Suprapubic skin (tissue), 4 donors: ENCODE measurements at regions not wholly inside any gene's neighbourhood (a gene's known extent, or its start where the extent isn't known, plus 50 kb on each side); places are given as distances from the start of the nearest gene placed in this dataset.

Experiments used
- DNase-seq, 2 donors: peaks; one replicate each; pipeline ENCODE4 v3.0.0-alpha.2; 2019; ENCODE audit warnings: low spot score in 2 of 2
- H3K27ac ChIP-seq: fragments of 200-600 bp; sonication (generic); one replicate; pipeline ENCODE4 v1.5.1; 2019
- H3K27me3 ChIP-seq: fragments of 200-600 bp; sonication (generic); one replicate; pipeline ENCODE4 v1.5.1; 2019
- H3K36me3 ChIP-seq: fragments of 200-600 bp; sonication (generic); one replicate; pipeline ENCODE4 v1.5.1; 2019
- H3K4me1 ChIP-seq: fragments of 200-600 bp; sonication (generic); one replicate; pipeline ENCODE4 v1.5.1; 2019
- H3K4me3 ChIP-seq: fragments of 200-600 bp; sonication (generic); one replicate; pipeline ENCODE4 v1.5.1; 2019; ENCODE audit warnings: mild to moderate bottlenecking
- H3K9me3 ChIP-seq: fragments of 200-600 bp; sonication (generic); one replicate; pipeline ENCODE4 v1.5.1; 2019
- EP300 ChIP-seq: sonication (generic); formaldehyde crosslinking; IDR thresholded peaks from one replicate; pipeline ENCODE4 v1.6.1; 2017; ENCODE audit warnings: antibody characterized with exemption
- POLR2A ChIP-seq, 2 donors: fragments of 450-650 bp; IDR thresholded peaks; one replicate each; pipeline ENCODE4 v1.6.1; 2017; ENCODE audit warnings: antibody characterized with exemption in 2 of 2, mild to moderate bottlenecking in 2 of 2, moderate library complexity in 2 of 2
- POLR2AphosphoS5 ChIP-seq, 3 donors: sonication (generic); formaldehyde crosslinking; IDR thresholded peaks; one replicate each; pipeline ENCODE4 v1.6.1; 2017; ENCODE audit warnings: antibody characterized with exemption in 3 of 3
- WGBS: methylation state at CpG from one replicate; pipeline ENCODE4 v1.1.5; 2018; 5-methylcytosine and 5-hydroxymethylcytosine counted together
- TF ChIP-seq, protein P1 (sequence below), 2 donors: fragments of 200-600 bp in 1 of 2; fragments of 450-650 bp in 1 of 2; sonication (generic) in 1 of 2; IDR thresholded peaks; one replicate each; pipeline ENCODE4 v1.5.1; 2016 to 2019; ENCODE audit warnings: antibody characterized with exemption in 2 of 2, mild to moderate bottlenecking in 1 of 2, moderate library complexity in 1 of 2

DNA sequence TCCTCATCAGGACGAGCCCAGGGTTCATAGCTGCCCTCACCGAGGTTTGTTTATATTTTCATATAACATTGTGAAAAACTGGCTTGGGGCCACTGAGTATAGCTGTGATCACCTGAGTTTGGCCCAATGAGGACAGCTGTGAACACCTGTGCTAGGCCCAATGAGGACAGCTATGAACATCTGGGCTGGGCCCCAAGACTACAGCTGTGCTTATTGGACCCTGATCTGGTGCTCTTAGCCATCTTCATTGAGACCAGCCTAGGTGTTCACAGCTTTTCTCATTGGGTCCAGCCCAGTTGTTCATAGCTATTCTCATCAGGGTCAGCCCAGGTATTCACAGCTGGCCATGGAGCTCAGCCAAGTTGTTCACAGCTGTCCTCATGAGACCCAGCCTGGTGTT lies 1167.3 kb downstream of the UQCRFS1 start:
- no peaks in the 10 kb centered on the region for H3K36me3 ChIP-seq
- TF ChIP-seq POLR2AphosphoS5 (IDR thresholded peaks at IDR 0.05), result no peak
- H3K9me3 ChIP-seq, result no peaks in the 10 kb centered on the region
- no peak overlapping the region for H3K4me3 ChIP-seq
- H3K27ac ChIP-seq, result no peak overlapping the region
- WGBS, result 92% methylated on average over 2 of the region's 2 CpGs
- no peak for DNase-seq
- H3K4me1 ChIP-seq, result no peaks in the 10 kb centered on the region
- no peaks in the 10 kb centered on the region for H3K27me3 ChIP-seq

DNA sequence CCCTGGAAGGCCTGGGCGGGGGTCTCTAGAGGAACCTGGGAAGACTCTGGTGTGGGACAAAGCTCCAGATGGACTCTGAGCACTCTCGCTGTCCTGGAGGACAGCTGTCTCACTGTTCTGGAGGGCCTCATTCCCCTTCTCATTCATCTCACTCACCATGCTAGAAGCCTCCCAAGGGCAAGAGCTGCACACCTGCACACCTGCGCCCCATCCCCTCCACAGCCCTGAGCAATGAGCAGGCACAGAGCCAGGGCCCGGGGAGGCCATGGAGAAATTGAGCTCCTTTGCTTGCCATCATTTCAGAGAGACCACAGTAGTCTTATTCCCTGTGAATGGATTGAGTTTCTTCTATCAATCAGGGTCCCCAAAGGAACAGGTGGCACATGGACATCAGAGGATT lies 1168.5 kb downstream of the UQCRFS1 start:
- H3K9me3 ChIP-seq, result no peaks in the 10 kb centered on the region
- H3K4me3 ChIP-seq, result no peak overlapping the region
- WGBS, result 69% methylated on average over 4 of the region's 4 CpGs
- no peak for TF ChIP-seq EP300
- TF ChIP-seq POLR2A (IDR thresholded peaks at IDR 0.05), result no peak
- no peak for TF ChIP-seq POLR2AphosphoS5 (IDR thresholded peaks at IDR 0.05)
- TF ChIP-seq, protein P1, sequence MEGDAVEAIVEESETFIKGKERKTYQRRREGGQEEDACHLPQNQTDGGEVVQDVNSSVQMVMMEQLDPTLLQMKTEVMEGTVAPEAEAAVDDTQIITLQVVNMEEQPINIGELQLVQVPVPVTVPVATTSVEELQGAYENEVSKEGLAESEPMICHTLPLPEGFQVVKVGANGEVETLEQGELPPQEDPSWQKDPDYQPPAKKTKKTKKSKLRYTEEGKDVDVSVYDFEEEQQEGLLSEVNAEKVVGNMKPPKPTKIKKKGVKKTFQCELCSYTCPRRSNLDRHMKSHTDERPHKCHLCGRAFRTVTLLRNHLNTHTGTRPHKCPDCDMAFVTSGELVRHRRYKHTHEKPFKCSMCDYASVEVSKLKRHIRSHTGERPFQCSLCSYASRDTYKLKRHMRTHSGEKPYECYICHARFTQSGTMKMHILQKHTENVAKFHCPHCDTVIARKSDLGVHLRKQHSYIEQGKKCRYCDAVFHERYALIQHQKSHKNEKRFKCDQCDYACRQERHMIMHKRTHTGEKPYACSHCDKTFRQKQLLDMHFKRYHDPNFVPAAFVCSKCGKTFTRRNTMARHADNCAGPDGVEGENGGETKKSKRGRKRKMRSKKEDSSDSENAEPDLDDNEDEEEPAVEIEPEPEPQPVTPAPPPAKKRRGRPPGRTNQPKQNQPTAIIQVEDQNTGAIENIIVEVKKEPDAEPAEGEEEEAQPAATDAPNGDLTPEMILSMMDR (IDR thresholded peaks at IDR 0.05), result no peak
- H3K36me3 ChIP-seq, result no peaks in the 10 kb centered on the region
- H3K27ac ChIP-seq, result no peak overlapping the region
- H3K4me1 ChIP-seq, result no peaks in the 10 kb centered on the region
- DNase-seq, result no peak
- H3K27me3 ChIP-seq, result no peaks in the 10 kb centered on the region

DNA sequence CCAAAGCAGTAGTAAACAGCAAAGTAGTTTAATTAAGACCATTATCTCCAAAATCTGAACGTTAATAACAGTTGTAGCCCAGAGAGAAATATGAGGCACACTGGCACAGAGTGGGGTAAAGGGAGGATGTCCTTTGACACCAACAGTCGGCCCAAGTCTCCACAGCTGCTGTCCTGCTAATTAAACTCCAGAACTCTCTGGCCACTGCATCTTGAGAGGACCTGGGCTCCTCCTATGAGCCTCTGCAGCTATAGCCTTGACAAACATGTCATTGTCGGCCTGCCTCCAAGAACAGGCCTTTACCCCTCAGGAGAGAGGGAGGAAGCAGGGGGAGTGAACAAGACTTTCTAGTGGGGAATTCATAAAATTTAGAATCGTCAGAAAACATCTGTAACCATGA lies 1170.4 kb downstream of the UQCRFS1 start:
- H3K9me3 ChIP-seq, result no peaks in the 10 kb centered on the region
- DNase-seq, result no peak
- H3K4me1 ChIP-seq, result no peaks in the 10 kb centered on the region
- no peak overlapping the region for H3K4me3 ChIP-seq
- no peaks in the 10 kb centered on the region for H3K27me3 ChIP-seq
- no peaks in the 10 kb centered on the region for H3K36me3 ChIP-seq
- no peak overlapping the region for H3K27ac ChIP-seq
- WGBS, result 48% methylated on average over 4 of the region's 4 CpGs
- TF ChIP-seq POLR2A (IDR thresholded peaks at IDR 0.05) (no peak), POLR2AphosphoS5 (IDR thresholded peaks at IDR 0.05) (no peak), EP300 (no peak)
- TF ChIP-seq, protein P1 (IDR thresholded peaks at IDR 0.05), result no peak

DNA sequence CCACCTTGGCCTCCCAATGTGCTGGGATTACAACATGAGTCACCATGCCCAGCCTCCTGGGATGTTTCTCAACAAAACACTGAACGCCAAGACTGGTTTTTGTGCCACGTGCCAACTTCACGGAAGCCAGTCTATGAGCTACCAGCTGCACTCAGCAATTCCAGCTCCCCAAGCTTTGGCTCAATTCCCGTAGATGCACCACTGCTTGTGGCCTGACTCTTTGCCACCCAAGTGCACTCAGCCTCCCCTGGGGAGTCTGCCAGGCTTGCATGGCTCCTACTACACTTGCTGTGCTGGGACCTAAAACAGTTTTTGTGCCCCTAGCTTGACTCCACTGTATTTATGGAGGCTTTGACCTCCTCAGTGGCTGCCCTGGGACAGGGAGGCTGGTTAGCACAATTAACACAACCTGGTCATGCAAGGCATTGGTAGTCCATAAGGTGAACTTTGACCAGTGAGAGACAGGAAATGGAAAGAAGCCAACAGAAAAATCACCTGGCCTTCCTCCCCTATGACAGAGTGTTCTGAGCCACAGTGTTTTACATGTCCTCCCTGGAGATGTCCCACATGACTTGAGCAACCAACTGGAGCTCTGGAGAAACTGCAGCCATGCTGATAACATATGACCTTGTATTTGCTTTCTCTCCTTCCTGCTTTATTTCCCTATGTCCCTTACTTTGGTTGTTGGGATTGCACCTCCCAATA lies 1173.1 kb downstream of the UQCRFS1 start:
- Histone ChIP-seq H3K36me3 (no peaks in the 10 kb centered on the region), H3K27me3 (no peaks in the 10 kb centered on the region), H3K9me3 (no peaks in the 10 kb centered on the region), H3K4me1 (no peaks in the 10 kb centered on the region), H3K4me3 (no peak overlapping the region), H3K27ac (no peak overlapping the region)
- DNase-seq, result no peak
- TF ChIP-seq POLR2A (IDR thresholded peaks at IDR 0.05) (no peak), EP300 (no peak)
- TF ChIP-seq, protein P1 (IDR thresholded peaks at IDR 0.05), result no peak
- 58% methylated on average over 4 of the region's 4 CpGs for WGBS

DNA sequence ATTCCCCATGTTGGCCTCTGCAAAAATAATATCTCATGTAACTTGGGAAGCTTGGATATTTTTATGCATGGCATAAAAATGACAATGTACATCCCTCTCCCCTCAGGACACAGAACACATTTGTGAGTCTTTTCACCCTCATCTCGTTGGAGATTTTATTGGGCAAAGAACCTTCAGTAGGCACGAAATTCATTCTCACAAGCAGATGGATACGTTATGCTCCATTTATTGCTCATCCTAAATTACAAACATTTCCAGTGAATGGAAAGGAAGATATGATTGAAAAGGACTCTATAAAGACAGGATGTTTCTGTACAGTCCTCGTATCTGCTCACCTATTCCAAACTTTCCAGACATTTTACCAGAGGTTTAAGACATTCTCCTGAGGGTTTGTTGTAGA lies 1175.8 kb downstream of the UQCRFS1 start:
- TF ChIP-seq EP300 (no peak), POLR2AphosphoS5 (IDR thresholded peaks at IDR 0.05) (no peak), POLR2A (IDR thresholded peaks at IDR 0.05) (no peak)
- TF ChIP-seq, protein P1 (IDR thresholded peaks at IDR 0.05), result no peak
- H3K36me3 ChIP-seq, result no peaks in the 10 kb centered on the region
- H3K9me3 ChIP-seq, result no peaks in the 10 kb centered on the region
- H3K27me3 ChIP-seq, result no peaks in the 10 kb centered on the region
- DNase-seq, result no peak
- no peaks in the 10 kb centered on the region for H3K4me1 ChIP-seq
- H3K4me3 ChIP-seq, result no peak overlapping the region
- no peak overlapping the region for H3K27ac ChIP-seq
- 57% methylated on average over 4 of the region's 4 CpGs for WGBS

DNA sequence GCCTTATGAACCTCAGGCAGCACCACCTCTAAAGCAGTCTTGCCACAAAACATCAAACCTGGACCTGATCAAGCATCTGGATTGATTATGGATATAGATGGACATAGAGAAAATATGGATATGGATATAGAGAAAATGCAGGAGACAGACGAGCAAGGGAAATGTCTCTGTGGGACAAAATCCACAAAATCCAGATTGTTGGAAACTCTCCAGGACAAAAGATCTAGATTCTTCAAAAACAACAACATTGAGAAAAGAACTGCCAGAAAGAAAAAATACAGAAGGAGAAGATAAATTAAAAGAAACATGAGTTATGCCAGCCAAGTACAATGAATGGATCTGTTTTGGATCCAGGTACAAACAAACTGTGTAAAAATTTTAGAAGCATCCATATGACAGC lies 1176.5 kb downstream of the UQCRFS1 start:
- no peaks in the 10 kb centered on the region for H3K4me1 ChIP-seq
- H3K9me3 ChIP-seq, result no peaks in the 10 kb centered on the region
- no peaks in the 10 kb centered on the region for H3K27me3 ChIP-seq
- 53% methylated on average over 1 of the region's 1 CpG for WGBS
- TF ChIP-seq EP300 (no peak), POLR2A (IDR thresholded peaks at IDR 0.05) (no peak), POLR2AphosphoS5 (IDR thresholded peaks at IDR 0.05) (no peak)
- TF ChIP-seq, protein P1 (IDR thresholded peaks at IDR 0.05), result no peak
- DNase-seq, result no peak
- H3K4me3 ChIP-seq, result no peak overlapping the region
- no peak overlapping the region for H3K27ac ChIP-seq
- H3K36me3 ChIP-seq, result no peaks in the 10 kb centered on the region
